GM21515 (cell line): ENCODE measurements at regions not wholly inside any gene's neighbourhood (a gene's known extent, or its start where the extent isn't known, plus 50 kb on each side); places are given as distances from the start of the nearest gene placed in this dataset.

Source experiments
- ATAC-seq: cut with Tn5 transposase; IDR thresholded peaks from one replicate; pipeline ENCODE4 v1.9.1; 2021; ENCODE audit not compliant: unreplicated experiment

GRCh38 chr2:150909613-150910012 lies 352.1 kb downstream of the RBM43 start:
- no peak for ATAC-seq

- ATAC-seq: peak; percentile 76
Observed at GRCh38 chr2:150909090-150909489, 352.6 kb downstream of the RBM43 start.

- ATAC-seq: no peak
Observed at GRCh38 chr2:150907466-150907865, 354.2 kb downstream of the RBM43 start.

- no peak for ATAC-seq
Observed at GRCh38 chr2:150903461-150903860, 358.2 kb downstream of the RBM43 start.

GRCh38 chr2:150903055-150903454 lies 358.6 kb downstream of the RBM43 start:
- no peak for ATAC-seq

GRCh38 chr2:150900913-150901312 lies 360.8 kb downstream of the RBM43 start:
- ATAC-seq: no peak

GRCh38 chr2:150895968-150896367 lies 365.7 kb downstream of the RBM43 start:
- no peak for ATAC-seq

- no peak for ATAC-seq
Observed at GRCh38 chr2:150889141-150889540, 372.5 kb downstream of the RBM43 start.

GRCh38 chr2:150888337-150888736 lies 373.3 kb downstream of the RBM43 start:
- ATAC-seq: no peak

GRCh38 chr2:150887926-150888325 lies 373.7 kb downstream of the RBM43 start:
- no peak for ATAC-seq

GRCh38 chr2:150885774-150886386 lies 375.8 kb downstream of the RBM43 start:
- ATAC-seq: no peak

GRCh38 chr2:150885236-150885635 lies 376.4 kb downstream of the RBM43 start:
- ATAC-seq: no peak

GRCh38 chr2:150883613-150883895 lies 378.1 kb downstream of the RBM43 start:
- ATAC-seq: no peak

GRCh38 chr2:150882751-150883612 lies 378.7 kb downstream of the RBM43 start:
- no peak for ATAC-seq

- no peak for ATAC-seq
Observed at GRCh38 chr2:150880986-150881385, 380.7 kb downstream of the RBM43 start.

- no peak for ATAC-seq
Observed at GRCh38 chr2:150878356-150878755, 383.3 kb downstream of the RBM43 start.

- ATAC-seq: no peak
Observed at GRCh38 chr2:150876251-150876950, 385.3 kb downstream of the RBM43 start.

GRCh38 chr2:150873396-150873772 lies 385.9 kb upstream of the RND3 start:
- ATAC-seq: no peak

GRCh38 chr2:150872756-150873395 lies 385.4 kb upstream of the RND3 start:
- ATAC-seq: no peak

- no peak for ATAC-seq
Observed at GRCh38 chr2:150866431-150866830, 379.0 kb upstream of the RND3 start.

- ATAC-seq: no peak
Observed at GRCh38 chr2:150863691-150864090, 376.2 kb upstream of the RND3 start.

- ATAC-seq: no peak
Observed at GRCh38 chr2:150860301-150860700, 372.8 kb upstream of the RND3 start.
